NB4 (cell line): ENCODE measurements at regions not wholly inside any gene's neighbourhood (a gene's known extent, or its start where the extent isn't known, plus 50 kb on each side); places are given as distances from the start of the nearest gene placed in this dataset.

Source experiments
- DNase-seq: peaks from one replicate; pipeline ENCODE4 v3.0.0; 2010; ENCODE audit warnings: low read depth
- H3K4me3 ChIP-seq: one replicate; pipeline ENCODE4 v1.5.1; 2011; ENCODE audit warnings: mild to moderate bottlenecking, low read depth, low read length, moderate library complexity
- MYC ChIP-seq: IDR thresholded peaks from 2 replicates; pipeline ENCODE4 v1.6.1; 2011; ENCODE audit warnings: low read depth, low read length
- POLR2A ChIP-seq: IDR thresholded peaks from 2 replicates; pipeline ENCODE4 v1.6.1; 2011; ENCODE audit warnings: mild to moderate bottlenecking; ENCODE audit not compliant: insufficient read length; ENCODE audit errors: extremely low read depth
- TF ChIP-seq, protein P1 (sequence below): IDR thresholded peaks from one replicate; pipeline ENCODE4 v1.5.1; 2012; ENCODE audit warnings: low read depth, low read length
- TF ChIP-seq, protein P2 (sequence below): IDR thresholded peaks from 2 replicates; pipeline ENCODE4 v1.6.1; 2011; ENCODE audit warnings: low read depth, low read length

DNA sequence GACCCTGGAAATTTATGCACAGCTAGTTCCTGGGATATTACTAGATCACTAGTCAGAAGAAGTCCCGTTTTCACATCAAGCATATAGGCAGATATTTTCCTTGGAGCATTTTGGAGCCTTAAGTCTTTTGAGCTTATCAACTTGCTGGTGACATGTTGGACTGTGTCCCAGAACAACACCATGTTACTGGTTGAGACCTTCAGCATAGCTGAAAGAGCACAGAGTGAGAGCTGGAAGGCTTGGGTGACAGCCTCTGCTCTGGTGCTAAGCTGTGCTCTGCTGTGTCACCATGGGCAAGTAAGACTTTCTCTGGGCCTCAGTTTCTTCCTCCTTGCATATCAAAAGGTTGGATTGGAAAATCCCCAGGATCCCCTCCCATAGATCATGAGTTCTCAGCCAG, 116.6 kb upstream of the FRMPD4 start:
- no peak overlapping the region for H3K4me3 ChIP-seq
- no peak for DNase-seq
- TF ChIP-seq, protein P1, sequence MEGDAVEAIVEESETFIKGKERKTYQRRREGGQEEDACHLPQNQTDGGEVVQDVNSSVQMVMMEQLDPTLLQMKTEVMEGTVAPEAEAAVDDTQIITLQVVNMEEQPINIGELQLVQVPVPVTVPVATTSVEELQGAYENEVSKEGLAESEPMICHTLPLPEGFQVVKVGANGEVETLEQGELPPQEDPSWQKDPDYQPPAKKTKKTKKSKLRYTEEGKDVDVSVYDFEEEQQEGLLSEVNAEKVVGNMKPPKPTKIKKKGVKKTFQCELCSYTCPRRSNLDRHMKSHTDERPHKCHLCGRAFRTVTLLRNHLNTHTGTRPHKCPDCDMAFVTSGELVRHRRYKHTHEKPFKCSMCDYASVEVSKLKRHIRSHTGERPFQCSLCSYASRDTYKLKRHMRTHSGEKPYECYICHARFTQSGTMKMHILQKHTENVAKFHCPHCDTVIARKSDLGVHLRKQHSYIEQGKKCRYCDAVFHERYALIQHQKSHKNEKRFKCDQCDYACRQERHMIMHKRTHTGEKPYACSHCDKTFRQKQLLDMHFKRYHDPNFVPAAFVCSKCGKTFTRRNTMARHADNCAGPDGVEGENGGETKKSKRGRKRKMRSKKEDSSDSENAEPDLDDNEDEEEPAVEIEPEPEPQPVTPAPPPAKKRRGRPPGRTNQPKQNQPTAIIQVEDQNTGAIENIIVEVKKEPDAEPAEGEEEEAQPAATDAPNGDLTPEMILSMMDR = no peak
- TF ChIP-seq MYC = no peak
- TF ChIP-seq, protein P2, sequence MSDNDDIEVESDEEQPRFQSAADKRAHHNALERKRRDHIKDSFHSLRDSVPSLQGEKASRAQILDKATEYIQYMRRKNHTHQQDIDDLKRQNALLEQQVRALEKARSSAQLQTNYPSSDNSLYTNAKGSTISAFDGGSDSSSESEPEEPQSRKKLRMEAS = no peak
- no peak for TF ChIP-seq POLR2A

DNA sequence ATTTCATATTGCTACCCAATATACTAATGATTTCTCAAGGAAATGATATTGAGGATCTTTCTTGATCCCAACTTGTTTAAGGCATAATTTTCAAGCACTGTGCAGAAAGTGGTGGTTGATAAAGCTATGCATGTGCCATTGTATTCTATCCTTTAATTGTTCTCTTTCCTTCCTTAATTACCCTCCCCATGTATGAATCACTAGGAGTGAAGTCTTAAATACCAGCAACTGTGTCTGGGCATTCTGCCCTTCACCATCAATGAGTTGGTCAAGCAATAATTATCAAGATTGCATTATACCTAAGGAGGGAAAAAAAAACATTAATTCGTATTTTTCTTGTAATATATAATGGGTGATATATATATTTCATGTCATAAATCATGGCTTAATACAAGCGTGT, 111.8 kb upstream of the FRMPD4 start:
- no peak for TF ChIP-seq MYC
- TF ChIP-seq, protein P1 = no peak
- TF ChIP-seq, protein P2 = no peak
- TF ChIP-seq POLR2A = no peak
- no peak overlapping the region for H3K4me3 ChIP-seq
- DNase-seq = no peak

DNA sequence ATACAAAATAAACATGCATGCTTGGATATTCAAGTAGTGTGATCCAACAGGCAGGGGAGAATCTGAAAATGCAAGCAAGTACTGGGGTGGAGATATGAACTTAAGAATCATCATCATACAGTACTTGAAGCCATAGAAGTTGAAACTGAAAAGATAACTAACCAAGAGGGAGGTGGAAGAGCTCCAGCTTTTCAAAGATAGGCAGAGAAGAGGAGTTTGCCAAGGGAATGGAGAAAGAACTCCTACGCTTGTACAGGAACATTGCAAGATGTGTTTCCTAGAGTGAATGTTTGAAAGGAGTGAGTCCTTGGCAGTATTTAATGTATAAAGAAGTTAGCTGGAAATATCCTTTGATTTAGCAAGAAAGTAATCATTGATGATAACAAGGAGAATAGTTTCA, 106.2 kb upstream of the FRMPD4 start:
- TF ChIP-seq, protein P2 = no peak
- no peak for TF ChIP-seq MYC
- H3K4me3 ChIP-seq = no peak overlapping the region
- DNase-seq = no peak

DNA sequence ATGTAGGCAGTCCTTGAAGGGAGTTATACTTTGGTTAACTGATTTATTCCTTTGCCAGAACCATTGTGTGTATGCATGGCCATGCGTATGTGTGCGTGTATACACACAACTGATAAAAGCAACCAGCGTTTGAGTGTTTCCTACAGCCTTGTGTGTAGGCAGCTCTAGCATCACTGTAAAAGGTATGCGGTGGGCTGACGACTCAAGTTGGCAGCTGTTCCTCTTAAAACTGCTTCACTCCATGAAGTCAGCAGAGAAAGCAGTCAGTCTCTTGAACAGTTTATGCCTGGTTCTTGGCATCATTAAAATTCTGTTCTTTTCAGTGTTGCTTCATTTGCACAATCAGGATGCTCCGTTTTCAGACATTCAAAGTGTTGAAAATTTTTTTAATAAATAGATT, 103.5 kb upstream of the FRMPD4 start:
- TF ChIP-seq POLR2A (no peak), MYC (no peak)
- TF ChIP-seq, protein P2 = no peak
- TF ChIP-seq, protein P1 = no peak
- no peak overlapping the region for H3K4me3 ChIP-seq
- no peak for DNase-seq

DNA sequence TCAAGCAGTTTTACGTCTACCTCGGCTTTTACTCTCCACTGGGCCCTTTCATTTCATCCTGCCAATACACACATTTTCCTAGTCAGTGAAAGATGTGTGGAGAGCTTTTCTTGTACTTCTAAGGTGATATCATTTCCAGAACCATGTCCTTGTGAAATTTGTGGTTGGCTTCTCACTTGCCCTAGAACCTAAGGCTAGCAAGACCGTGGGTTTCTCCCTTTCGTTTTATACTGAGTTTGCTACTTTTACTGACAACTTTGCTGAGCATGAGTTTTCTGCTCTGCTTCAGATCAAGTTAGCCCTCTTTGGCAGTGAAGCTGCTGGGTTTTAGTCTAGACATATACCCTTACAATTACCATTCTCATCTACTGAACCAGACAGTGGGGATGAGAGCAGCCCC, 95.7 kb upstream of the FRMPD4 start:
- DNase-seq = no peak
- TF ChIP-seq POLR2A = no peak
- TF ChIP-seq, protein P1 = no peak
- no peak overlapping the region for H3K4me3 ChIP-seq

DNA sequence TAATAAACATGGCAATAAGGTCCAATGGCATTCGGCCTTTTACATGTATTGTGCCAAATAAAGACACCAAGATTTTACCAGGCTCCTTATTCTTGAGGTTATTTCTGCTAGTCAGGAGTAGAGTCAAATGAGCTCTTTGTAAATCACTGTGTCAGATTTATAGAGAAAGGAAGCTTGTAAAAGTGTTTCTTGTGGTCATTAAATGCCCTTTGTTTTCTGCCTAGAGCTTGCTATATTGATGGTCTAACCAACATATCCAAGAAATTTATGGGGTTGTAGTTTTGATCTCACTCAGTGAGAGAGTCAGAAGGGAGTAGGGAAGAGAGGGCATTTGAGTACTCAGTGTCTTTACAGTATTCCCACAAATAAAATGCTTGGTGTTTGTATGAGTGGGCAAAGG, 86.2 kb upstream of the FRMPD4 start:
- TF ChIP-seq MYC (no peak), POLR2A (no peak)
- TF ChIP-seq, protein P2 = no peak
- TF ChIP-seq, protein P1 = no peak
- no peak for DNase-seq
- H3K4me3 ChIP-seq = no peak overlapping the region
